HEK293T (cell line): ENCODE measurements at regions not wholly inside any gene's neighbourhood (a gene's known extent, or its start where the extent isn't known, plus 50 kb on each side); places are given as distances from the start of the nearest gene placed in this dataset.

ENCODE experiments used
- CTCF ChIA-PET: fragments of 350-600 bp; formaldehyde crosslinking; extraction: SDS; loops from one replicate; lab custom pipeline; 2021; ENCODE audit warnings: antibody characterized with exemption, inconsistent platforms; lab: Yijun Ruan, JAX
- POLR2A ChIA-PET: fragments of 350-600 bp; formaldehyde crosslinking; extraction: SDS; loops from one replicate; lab custom pipeline; 2020; ENCODE audit warnings: antibody characterized with exemption, inconsistent platforms; lab: Yijun Ruan, JAX
- DNase-seq: peaks from one replicate; pipeline ENCODE4 v3.0.0; 2012; ENCODE audit warnings: mixed read lengths; ENCODE audit errors: extremely low spot score
- ARNT ChIP-seq: fragments of 450-650 bp; IDR thresholded peaks from 2 replicates; pipeline ENCODE4 v1.6.1; 2017; ENCODE audit warnings: mild to moderate bottlenecking
- BHLHE40 ChIP-seq: fragments of 450-650 bp; IDR thresholded peaks from 2 replicates; pipeline ENCODE4 v1.6.1; 2016; ENCODE audit warnings: mild to moderate bottlenecking, moderate library complexity, borderline replicate concordance
- CTBP1 ChIP-seq: fragments of 450-650 bp; IDR thresholded peaks from 2 replicates; pipeline ENCODE4 v1.6.1; 2016; ENCODE audit warnings: borderline replicate concordance
- ELF4 ChIP-seq: fragments of 450-650 bp; IDR thresholded peaks from 2 replicates; pipeline ENCODE4 v1.6.1; 2017; ENCODE audit warnings: antibody characterized with exemption
- FOXA1 ChIP-seq: fragments of 450-650 bp; IDR thresholded peaks from 2 replicates; pipeline ENCODE4 v1.6.1; 2016; ENCODE audit warnings: mild to moderate bottlenecking
- FOXK2 ChIP-seq: fragments of 450-650 bp; IDR thresholded peaks from 2 replicates; pipeline ENCODE4 v1.6.1; 2016; ENCODE audit warnings: mild to moderate bottlenecking
- FOXM1 ChIP-seq: fragments of 450-650 bp; IDR thresholded peaks from 2 replicates; pipeline ENCODE4 v1.6.1; 2017; ENCODE audit warnings: mild to moderate bottlenecking, borderline replicate concordance
- HDGF ChIP-seq: fragments of 450-650 bp; IDR thresholded peaks from 2 replicates; pipeline ENCODE4 v1.6.1; 2017; ENCODE audit warnings: antibody characterized with exemption, borderline replicate concordance
- L3MBTL2 ChIP-seq: fragments of 450-650 bp; conservative IDR thresholded peaks from 2 replicates; pipeline ENCODE4 v1.6.1; 2016; ENCODE audit warnings: mild to moderate bottlenecking
- LEF1 ChIP-seq: fragments of 450-650 bp; IDR thresholded peaks from 2 replicates; pipeline ENCODE4 v1.6.1; 2017; ENCODE audit warnings: mild to moderate bottlenecking, borderline replicate concordance
- NFRKB ChIP-seq: fragments of 450-650 bp; IDR thresholded peaks from 2 replicates; pipeline ENCODE4 v1.6.1; 2016; ENCODE audit warnings: mild to moderate bottlenecking, moderate library complexity
- PKNOX1 ChIP-seq: fragments of 450-650 bp; IDR thresholded peaks from 2 replicates; pipeline ENCODE4 v1.6.1; 2016
- SP1 ChIP-seq: fragments of 450-650 bp; IDR thresholded peaks from 2 replicates; pipeline ENCODE4 v1.6.1; 2017
- SUZ12 ChIP-seq: fragments of 450-650 bp; IDR thresholded peaks from 2 replicates; pipeline ENCODE4 v1.6.1; 2016; ENCODE audit warnings: mild to moderate bottlenecking
- TARDBP ChIP-seq: fragments of 450-650 bp; IDR thresholded peaks from 2 replicates; pipeline ENCODE4 v1.6.1; 2016
- ZNF384 ChIP-seq: fragments of 450-650 bp; IDR thresholded peaks from 2 replicates; pipeline ENCODE4 v1.6.1; 2016

- TF ChIP-seq ZNF384 (no peak), ARNT (no peak), SP1 (no peak), SUZ12 (no peak), FOXK2 (no peak), NFRKB (no peak), ELF4 (no peak), LEF1 (no peak), CTBP1 (no peak), TARDBP (no peak), FOXM1 (no peak), L3MBTL2 (no peak), PKNOX1 (no peak), HDGF (no peak)
- no peak for DNase-seq
- ChIA-PET CTCF (no interaction called here), POLR2A (no interaction called here)
Observed at GRCh38 chr5:163613150-163613442, 107.7 kb downstream of the MAT2B start.

GRCh38 chr5:163614787-163615186 is 109.4 kb downstream of the MAT2B start:
- CTCF ChIA-PET: no interaction called here

DNA sequence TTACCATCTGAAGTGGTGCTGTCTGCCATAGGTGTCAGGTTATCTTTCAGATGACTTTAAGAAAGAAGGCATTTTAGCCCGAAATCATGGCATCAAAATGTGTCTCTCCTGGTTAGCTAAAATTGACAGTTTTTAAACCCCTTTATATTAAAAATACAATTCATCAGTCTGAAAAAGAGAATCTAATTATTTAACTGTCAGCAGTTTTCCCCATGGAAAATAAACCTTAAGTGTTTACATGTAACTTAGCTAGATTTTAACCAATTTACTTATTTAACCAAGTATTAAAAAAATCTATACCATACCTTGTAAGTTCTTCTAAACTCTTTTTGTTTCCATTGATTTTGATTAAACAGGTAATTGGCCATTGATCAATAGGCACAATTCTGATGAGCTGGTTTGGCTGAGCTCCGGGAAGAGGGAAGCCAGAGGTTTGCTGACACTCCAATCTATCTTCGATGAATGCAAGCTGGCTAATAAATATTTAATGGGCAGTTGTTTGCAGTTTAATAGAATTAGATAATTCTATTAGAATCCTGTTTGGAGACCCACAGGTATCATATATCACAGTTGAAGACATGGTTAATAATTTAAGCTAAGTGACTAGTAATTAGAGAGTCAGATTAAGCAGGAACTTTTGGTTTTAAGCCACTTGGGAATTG is 114.0 kb downstream of the MAT2B start:
- DNase-seq: no peak
- ChIA-PET POLR2A (no interaction called here), CTCF (no interaction called here)
- TF ChIP-seq L3MBTL2 (no peak), ELF4 (no peak), FOXA1 (no peak), PKNOX1 (no peak), TARDBP (no peak), SP1 (no peak), ARNT (no peak), ZNF384 (no peak), FOXK2 (no peak), HDGF (no peak), NFRKB (no peak), LEF1 (no peak), CTBP1 (no peak), BHLHE40 (no peak), FOXM1 (no peak), SUZ12 (no peak)

More at GRCh38 chr5:163614787-163615186, 109.4 kb downstream of the MAT2B start:
- TF ChIP-seq NFRKB (no peak), ELF4 (no peak), HDGF (no peak), ARNT (no peak), TARDBP (no peak), FOXA1 (no peak), SP1 (no peak), L3MBTL2 (no peak), SUZ12 (no peak), BHLHE40 (no peak), LEF1 (no peak), ZNF384 (no peak), PKNOX1 (no peak), CTBP1 (no peak), FOXM1 (no peak), FOXK2 (no peak)
- POLR2A ChIA-PET: no interaction called here
- DNase-seq: no peak

DNA sequence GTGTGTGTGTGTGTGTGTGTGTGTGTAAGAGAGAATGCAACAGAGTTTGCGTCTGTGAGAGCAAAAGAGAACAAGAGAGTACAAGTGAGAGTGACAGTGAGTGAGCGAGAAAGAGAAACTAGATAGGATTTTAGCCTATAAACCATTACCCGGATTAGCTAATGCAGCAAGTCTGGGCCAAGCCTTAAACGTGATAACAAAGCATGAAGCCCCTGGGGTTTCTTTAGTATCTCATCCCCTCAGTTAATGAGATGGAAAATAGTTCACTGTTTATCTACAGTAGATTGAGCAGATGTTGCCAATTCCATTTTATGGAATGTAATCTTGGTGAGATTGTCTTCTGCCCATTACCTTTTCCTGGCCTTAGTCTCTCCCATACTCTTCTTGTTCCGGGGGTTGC is 114.5 kb downstream of the MAT2B start:
- POLR2A ChIA-PET: no interaction called here
- CTCF ChIA-PET: no interaction called here
- DNase-seq: no peak
- TF ChIP-seq ARNT: no peak
- TF ChIP-seq SUZ12: no peak
- no peak for TF ChIP-seq NFRKB
- TF ChIP-seq SP1: no peak
- TF ChIP-seq FOXM1: no peak
- TF ChIP-seq HDGF: no peak
- no peak for TF ChIP-seq PKNOX1
- TF ChIP-seq LEF1: no peak
- no peak for TF ChIP-seq ZNF384

DNA sequence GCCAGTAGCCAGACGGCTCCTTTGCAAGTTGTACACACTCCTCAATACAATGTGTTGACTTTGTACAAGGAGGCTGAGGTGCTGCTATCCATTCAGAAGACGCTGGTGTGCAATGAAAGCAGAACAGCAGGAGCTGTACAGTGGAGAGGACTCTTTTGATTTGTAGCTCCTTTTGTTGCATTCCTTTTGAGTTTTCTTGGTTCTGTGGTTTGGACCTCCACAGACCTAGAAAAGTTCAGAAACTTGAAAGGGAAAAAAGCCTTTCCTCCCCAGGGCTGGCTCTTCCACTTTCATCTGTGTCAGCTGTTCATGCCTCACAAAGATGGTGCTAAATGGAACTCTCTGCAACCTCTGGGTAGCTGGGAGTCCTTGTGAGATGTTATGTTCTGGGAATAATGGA is 117.4 kb downstream of the MAT2B start:
- ChIA-PET CTCF (no interaction called here), POLR2A (no interaction called here)
- no peak for DNase-seq
- TF ChIP-seq HDGF (no peak), FOXA1 (no peak), BHLHE40 (no peak), ZNF384 (no peak), PKNOX1 (no peak), FOXK2 (no peak), ELF4 (no peak), LEF1 (no peak), SUZ12 (no peak), ARNT (no peak), TARDBP (no peak), L3MBTL2 (no peak), CTBP1 (no peak), FOXM1 (no peak), NFRKB (no peak), SP1 (no peak)
